H1 (cell line): ENCODE measurements at regions not wholly inside any gene's neighbourhood (a gene's known extent, or its start where the extent isn't known, plus 50 kb on each side); places are given as distances from the start of the nearest gene placed in this dataset.

Source experiments
- CTCF ChIA-PET: fragments of 300-600 bp; sonication (Branson Sonifier 250); formaldehyde crosslinking; loops from one replicate; lab custom pipeline; 2021; ENCODE audit not compliant: partially characterized antibody; lab: Charles Lee
- POLR2A ChIA-PET: fragments of 300-600 bp; sonication (Branson Sonifier 250); formaldehyde crosslinking; loops from one replicate; lab custom pipeline; 2021; ENCODE audit warnings: inconsistent platforms; ENCODE audit not compliant: partially characterized antibody; lab: Charles Lee
- DNase-seq, 2 experiments: peaks; one replicate each; pipeline versions ENCODE4 v3.0.0 to v3.0.0-alpha.2; 2010 to 2022; ENCODE audit warnings: low spot score in 2 of 2, low read depth in 1 of 2, mixed read lengths in 1 of 2
- FAIRE-seq: peaks from 2 replicates; lab custom pipeline; 2011; peaks lifted over from hg19 to GRCh38; lab: Jason Lieb, UNC
- H2AFZ ChIP-seq: 2 replicates; pipeline ENCODE4 v1.8.1; 2012; ENCODE audit warnings: low read length, inconsistent platforms
- H2AK5ac ChIP-seq: 2 replicates; pipeline ENCODE4 v1.6.1; 2013; ENCODE audit warnings: low read depth, low read length
- H2BK120ac ChIP-seq: replicated peaks from 2 replicates; pipeline ENCODE3; 2013; ENCODE audit warnings: low read depth, low read length, inconsistent platforms
- H2BK12ac ChIP-seq: 2 replicates; pipeline ENCODE4 v1.6.1; 2013; ENCODE audit warnings: low read depth, low read length
- H2BK15ac ChIP-seq: 2 replicates; pipeline ENCODE4 v1.6.1; 2013; ENCODE audit warnings: low read length
- H2BK20ac ChIP-seq: 2 replicates; pipeline ENCODE4 v1.6.1; 2013; ENCODE audit warnings: low read length
- H2BK5ac ChIP-seq: 2 replicates; pipeline ENCODE4 v1.6.1; 2013; ENCODE audit warnings: low read depth, low read length
- H3K14ac ChIP-seq: 2 replicates; pipeline ENCODE4 v1.6.1; 2013; ENCODE audit warnings: inconsistent platforms; ENCODE audit not compliant: insufficient read length
- H3K18ac ChIP-seq: 2 replicates; pipeline ENCODE4 v1.6.1; 2013; ENCODE audit warnings: low read length; ENCODE audit errors: extremely low read depth
- H3K23ac ChIP-seq: 2 replicates; pipeline ENCODE4 v1.6.1; 2013; ENCODE audit warnings: inconsistent platforms; ENCODE audit not compliant: insufficient read length
- H3K23me2 ChIP-seq: 2 replicates; pipeline ENCODE4 v1.6.1; 2013; ENCODE audit warnings: low read depth, low read length
- H3K27ac ChIP-seq: 2 replicates; pipeline ENCODE4 v1.6.1; 2011; ENCODE audit warnings: low read depth, low read length, inconsistent platforms
- H3K27me3 ChIP-seq, 4 experiments: replicated peaks in 1 of 4; 1 replicate in 1 of 4; 2 replicates in 3 of 4; pipeline versions ENCODE4 v1.6.1 to v1.8.1; 2011 to 2013; ENCODE audit warnings: low read length in 3 of 4, mild to moderate bottlenecking in 3 of 4, inconsistent platforms in 2 of 4, mixed read lengths in 2 of 4, moderate library complexity in 1 of 4; ENCODE audit not compliant: control insufficient read depth in 3 of 4, insufficient read depth in 3 of 4; ENCODE audit errors: extremely low read depth in 1 of 4
- H3K36me3 ChIP-seq, 4 experiments: 2 replicates each; pipeline versions ENCODE4 v1.6.1 to v1.8.1; 2011 to 2013; ENCODE audit warnings: mild to moderate bottlenecking in 4 of 4, low read length in 3 of 4, moderate library complexity in 2 of 4, control low read depth in 1 of 4, inconsistent platforms in 1 of 4; ENCODE audit not compliant: insufficient read depth in 4 of 4, control insufficient read depth in 2 of 4
- H3K4ac ChIP-seq: replicated peaks from 2 replicates; pipeline ENCODE3; 2013; ENCODE audit warnings: low read length, low read depth, mixed read lengths, inconsistent platforms; ENCODE audit not compliant: insufficient read length
- H3K4me1 ChIP-seq, 4 experiments: replicated peaks in 1 of 4; 1 replicate in 1 of 4; 2 replicates in 3 of 4; pipeline versions ENCODE4 v1.6.1 to v1.8.1; 2011 to 2013; ENCODE audit warnings: low read length in 3 of 4, inconsistent platforms in 2 of 4, mixed read lengths in 1 of 4; ENCODE audit not compliant: insufficient read depth in 4 of 4, control insufficient read depth in 3 of 4
- H3K4me2 ChIP-seq, 2 experiments: 2 replicates each; pipeline versions ENCODE4 v1.6.1 to v1.8.1; 2011 to 2013; ENCODE audit warnings: low read depth in 2 of 2, low read length in 2 of 2, control low read depth in 1 of 2, inconsistent platforms in 1 of 2, mild to moderate bottlenecking in 1 of 2; ENCODE audit not compliant: insufficient read depth in 1 of 2
- H3K4me3 ChIP-seq, 4 experiments: fragments of 200-600, 300-600 bp in 1 of 4; sonication (generic), shearing (Covaris generic), sonication (Bioruptor Twin) in 1 of 4; 2 replicates each; pipeline versions ENCODE4 v1.5.1 to v1.8.1; 2011 to 2016; ENCODE audit warnings: low read length in 4 of 4, low read depth in 3 of 4, control low read depth in 2 of 4, inconsistent platforms in 2 of 4, mild to moderate bottlenecking in 2 of 4, mixed read lengths in 1 of 4, moderate library complexity in 1 of 4; ENCODE audit not compliant: insufficient read depth in 2 of 4; ENCODE audit errors: extremely low read depth in 1 of 4
- H3K56ac ChIP-seq: replicated peaks from 2 replicates; pipeline ENCODE3; 2013; ENCODE audit warnings: low read depth, mild to moderate bottlenecking, mixed read lengths, low read length, inconsistent platforms; ENCODE audit not compliant: insufficient read length
- H3K79me1 ChIP-seq: 2 replicates; pipeline ENCODE4 v1.6.1; 2013; ENCODE audit warnings: low read depth, low read length, control low read depth
- H3K79me2 ChIP-seq, 2 experiments: 2 replicates each; pipeline versions ENCODE4 v1.6.1 to v1.8.1; 2012 to 2013; ENCODE audit warnings: low read length in 2 of 2, mild to moderate bottlenecking in 2 of 2, inconsistent platforms in 1 of 2; ENCODE audit not compliant: insufficient read depth in 2 of 2, control insufficient read depth in 1 of 2
- H3K9ac ChIP-seq, 4 experiments: replicated peaks in 1 of 4; 1 replicate in 1 of 4; 2 replicates in 3 of 4; pipeline versions ENCODE4 v1.6.1 to v1.8.1; 2011 to 2013; ENCODE audit warnings: low read depth in 3 of 4, low read length in 3 of 4, control low read depth in 2 of 4, mild to moderate bottlenecking in 2 of 4, moderate library complexity in 2 of 4, inconsistent platforms in 1 of 4; ENCODE audit errors: extremely low read depth in 1 of 4
- H3K9me3 ChIP-seq, 2 experiments: 2 replicates each; pipeline versions ENCODE4 v1.6.1 to v1.8.1; 2012 to 2013; ENCODE audit warnings: mild to moderate bottlenecking in 2 of 2, moderate library complexity in 2 of 2, control low read depth in 1 of 2, inconsistent platforms in 1 of 2, low read depth in 1 of 2, low read length in 1 of 2, mixed read lengths in 1 of 2; ENCODE audit not compliant: insufficient read depth in 2 of 2
- H4K20me1 ChIP-seq, 2 experiments: replicated peaks in 1 of 2; 2 replicates each; pipeline versions ENCODE3 to v1.8.1; 2011 to 2013; ENCODE audit warnings: inconsistent platforms in 2 of 2, low read length in 2 of 2, mild to moderate bottlenecking in 1 of 2; ENCODE audit not compliant: insufficient read depth in 2 of 2, control insufficient read depth in 1 of 2
- H4K5ac ChIP-seq: 2 replicates; pipeline ENCODE4 v1.6.1; 2013; ENCODE audit warnings: low read length, low read depth, mixed read lengths, inconsistent platforms; ENCODE audit not compliant: insufficient read length
- H4K8ac ChIP-seq: 2 replicates; pipeline ENCODE4 v1.8.0; 2013; ENCODE audit warnings: mild to moderate bottlenecking, moderate library complexity, low read length, inconsistent platforms; ENCODE audit not compliant: insufficient read depth; ENCODE audit errors: extremely low read depth
- H4K91ac ChIP-seq: replicated peaks from 2 replicates; pipeline ENCODE3; 2013; ENCODE audit warnings: low read length, mixed read lengths, inconsistent platforms; ENCODE audit not compliant: insufficient read length
- BACH1 ChIP-seq: IDR thresholded peaks from 2 replicates; pipeline ENCODE4 v1.6.1; 2012; ENCODE audit warnings: low read length, improper control_type of control experiment
- BRCA1 ChIP-seq: IDR thresholded peaks from 2 replicates; pipeline ENCODE4 v1.6.1; 2012; ENCODE audit warnings: low read depth, low read length, improper control_type of control experiment
- CBX5 ChIP-seq: fragments of 300-800, 300-1000 bp; sonication (generic); IDR thresholded peaks from 2 replicates; pipeline ENCODE4 v1.7.1; 2016; ENCODE audit warnings: antibody characterized with exemption, low read length, low read depth
- HDAC6 ChIP-seq: IDR thresholded peaks from one replicate; pipeline ENCODE4 v1.7.1; 2012; ENCODE audit warnings: low read depth, mild to moderate bottlenecking, inconsistent platforms, low read length, moderate library complexity
- JUN ChIP-seq: IDR thresholded peaks from 2 replicates; pipeline ENCODE4 v1.6.1; 2011; ENCODE audit warnings: low read depth, mild to moderate bottlenecking, improper control_type of control experiment, low read length
- JUND ChIP-seq: IDR thresholded peaks from 2 replicates; pipeline ENCODE4 v1.6.1; 2011; ENCODE audit warnings: mild to moderate bottlenecking, improper control_type of control experiment, low read length
- TBP ChIP-seq: IDR thresholded peaks from 2 replicates; pipeline ENCODE4 v1.6.1; 2011; ENCODE audit warnings: low read depth, low read length, improper control_type of control experiment
- WGBS, 2 experiments: shearing (Covaris generic) in 1 of 2; methylation state at CpG; one replicate each; pipeline versions ENCODE4 v1.1.6 to v1.1.7; 2013 to 2015; ENCODE audit warnings: low lambda C conversion rate in 2 of 2, mixed read lengths in 2 of 2, inconsistent platforms in 1 of 2, low coverage in 1 of 2, missing lambda C conversion rate in 1 of 2; ENCODE audit not compliant: insufficient replicate concordance in 2 of 2, insufficient coverage in 1 of 2, insufficient read length in 1 of 2; ENCODE audit errors: extremely low coverage in 1 of 2, missing lambda C conversion rate in 1 of 2; 5-methylcytosine and 5-hydroxymethylcytosine counted together

DNA sequence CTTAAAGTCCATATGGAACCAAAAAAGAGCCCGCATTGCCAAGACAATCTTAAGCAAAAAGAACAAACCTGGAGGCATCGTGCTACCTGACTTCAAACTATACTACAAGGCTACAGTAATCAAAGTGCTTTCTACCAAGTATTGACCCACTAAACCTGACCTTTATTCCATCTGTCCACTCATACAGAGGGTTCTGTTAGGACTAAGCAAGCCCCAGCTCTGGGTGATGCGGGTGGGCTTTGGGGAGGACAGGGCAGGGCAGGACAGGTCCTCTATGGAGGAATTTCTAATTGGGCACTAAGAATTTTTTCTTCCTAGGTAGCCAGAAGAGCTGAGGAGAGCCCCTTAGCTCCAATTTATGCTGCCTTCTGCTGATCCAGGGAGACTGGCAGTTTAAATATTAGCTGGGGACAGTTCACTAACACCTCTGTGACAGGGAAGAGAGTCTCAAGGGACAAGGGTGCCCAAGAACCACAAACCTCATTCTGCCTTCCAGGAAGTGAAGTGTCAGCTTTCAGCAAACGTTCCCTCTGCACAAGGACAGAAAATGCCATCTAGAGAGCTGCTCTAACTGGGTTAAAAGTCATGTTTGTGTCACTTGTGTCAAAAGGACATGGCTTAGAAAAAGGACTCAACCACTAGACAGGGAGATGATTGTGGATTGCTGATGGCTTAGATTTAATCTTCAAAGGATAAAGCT is 143.2 kb downstream of the KIT start:
- Histone ChIP-seq H3K18ac (no peak overlapping the region), H3K9ac (no peak overlapping the region), H3K14ac (no peak overlapping the region), H2BK15ac (no peak overlapping the region), H2AK5ac (no peak overlapping the region), H2BK12ac (no peak overlapping the region), H3K4me2 (no peak overlapping the region), H3K27me3 (no peaks in the 10 kb centered on the region), H4K20me1 (no peaks in the 10 kb centered on the region), H2BK120ac (no peak overlapping the region), H2BK5ac (no peak overlapping the region), H3K27ac (no peak overlapping the region), H2AFZ (no peak overlapping the region), H4K8ac (no peak overlapping the region), H3K4me1 (no peaks in the 10 kb centered on the region), H4K91ac (no peak overlapping the region), H3K4ac (no peak overlapping the region), H3K56ac (no peak overlapping the region), H4K5ac (no peak overlapping the region), H3K4me3 (no peak overlapping the region), H3K9me3 (no peaks in the 10 kb centered on the region), H3K79me1 (no peaks in the 10 kb centered on the region), H2BK20ac (no peak overlapping the region), H3K23ac (no peak overlapping the region), H3K36me3 (no peaks in the 10 kb centered on the region), H3K23me2 (no peaks in the 10 kb centered on the region; the same call in 1 of the 2 replicates), H3K79me2 (no peaks in the 10 kb centered on the region)
- FAIRE-seq (no peak), DNase-seq (no peak)
- 78% methylated on average over 4 of the region's 4 CpGs; no CpG with 5 or more reads in 1 of the 2 experiments for WGBS, 2 experiments
- no peak for TF ChIP-seq JUN
- TF ChIP-seq BRCA1, result no peak
- TF ChIP-seq JUND, result no peak
- no peak for TF ChIP-seq HDAC6
- no peak for TF ChIP-seq CBX5
- no peak for TF ChIP-seq BACH1
- TF ChIP-seq TBP, result no peak
- POLR2A ChIA-PET, result no interaction called here
- CTCF ChIA-PET, result interaction anchor here (1.0 kb wide), 1 partner anchor 8 kb away, joined by 4 read pairs; no protein-coding TSS in a partner anchor
